ENCODE measurements at regions not wholly inside any gene's neighbourhood (a gene's known extent, or its start where the extent isn't known, plus 50 kb on each side); places are given as distances from the start of the nearest gene placed in this dataset.

- TF ChIP-seq ZNF318 (IDR thresholded peaks at IDR 0.05; ENCODE audit: borderline replicate concordance in 1 of 2, low read depth in 1 of 2): no peak
- no peak for TF ChIP-seq ARHGAP35 (IDR thresholded peaks at IDR 0.05; ENCODE audit: partially characterized antibody)
Observed at GRCh38 chr9:2317591-2317990, 302.4 kb downstream of the SMARCA2 start (continued).

- no peaks in the 10 kb centered on the region for H3K79me2 ChIP-seq (ENCODE audit: control insufficient read depth, insufficient read depth, low read length)
- H4K20me1 ChIP-seq (replicated peaks; ENCODE audit: control insufficient read depth, insufficient read depth, low read length): no peaks in the 10 kb centered on the region
- H3K27ac ChIP-seq (ENCODE audit: extremely low read depth, low read depth, low read length): no peak overlapping the region
- H3K36me3 ChIP-seq (ENCODE audit: control insufficient read depth, insufficient read depth, low read length): no peaks in the 10 kb centered on the region
- no peak overlapping the region for H3K9ac ChIP-seq (ENCODE audit: insufficient read depth in 1 of 2, low read depth in 2 of 2, low read length in 2 of 2)
- FAIRE-seq (no peak), DNase-seq (ENCODE audit: extremely low read depth in 1 of 4, low spot score in 3 of 4) (no peak), ATAC-seq (no peak)
- no peaks in the 10 kb centered on the region for H3K9me3 ChIP-seq (replicated peaks; ENCODE audit: control insufficient read depth, insufficient read depth, low read depth, low read length)
- WGBS (ENCODE audit: insufficient coverage, low coverage, missing lambda C conversion rate): 0% methylated on average over 1 of the region's 1 CpG
- no TSS peak for BruUV-seq (replicated peaks)
- in situ Hi-C loops (cut with MboI) (no loop called here), intact Hi-C loops (cut with micrococcal nuclease) (no loop called here)
- H3K4me3 ChIP-seq: no peak overlapping the region
- no peak overlapping the region for H2AFZ ChIP-seq (ENCODE audit: low read depth, low read length)
- ChIA-PET POLR2A (no interaction called here), CTCF (ENCODE audit: low intra/inter-chr PET ratio) (no interaction called here)
- H3K9me1 ChIP-seq (ENCODE audit: control insufficient read depth, insufficient read depth, low read length): no peaks in the 10 kb centered on the region
- TF ChIP-seq ZNF511 (CRISPR knock-in tag; IDR thresholded peaks at IDR 0.05): no peak
- TF ChIP-seq TAF1 (IDR thresholded peaks at IDR 0.05; ENCODE audit: control insufficient read depth, extremely low read depth, insufficient read depth, low read length, severe bottlenecking): no peak
- no peak for TF ChIP-seq GATA2 (CRISPR knock-in tag; IDR thresholded peaks at IDR 0.05)
- TF ChIP-seq TARDBP (IDR thresholded peaks at IDR 0.05): no peak
- TF ChIP-seq PHF21A (IDR thresholded peaks at IDR 0.05; ENCODE audit: borderline replicate concordance, low read depth): no peak
- no peak overlapping the region for H3K4me2 ChIP-seq (ENCODE audit: insufficient read depth, low read length)
- no peaks in the 10 kb centered on the region for H3K27me3 ChIP-seq (ENCODE audit: control insufficient read depth in 2 of 2, insufficient read depth in 2 of 2, low read length in 2 of 2)
- H3K4me1 ChIP-seq (replicated peaks in 1 of 2; ENCODE audit: control insufficient read depth in 2 of 2, insufficient read depth in 2 of 2, low read length in 2 of 2): no peaks in the 10 kb centered on the region
Observed at GRCh38 chr9:2319421-2319820, 302.2 kb upstream of the VLDLR start.
